Neuronal stem cell (in vitro differentiated cells): ENCODE measurements at regions not wholly inside any gene's neighbourhood (a gene's known extent, or its start where the extent isn't known, plus 50 kb on each side); places are given as distances from the start of the nearest gene placed in this dataset.

ENCODE experiments used
- DNase-seq: peaks from one replicate; pipeline ENCODE4 v3.0.0-alpha.2; 2013; ENCODE audit warnings: low spot score
- H2AFZ ChIP-seq: one replicate; pipeline ENCODE4 v1.6.1; 2013; ENCODE audit warnings: mild to moderate bottlenecking, low read length, inconsistent platforms
- H2AK5ac ChIP-seq: 2 replicates; pipeline ENCODE4 v1.6.1; 2013; ENCODE audit warnings: low read depth, mild to moderate bottlenecking, inconsistent platforms, low read length, moderate library complexity, mixed read lengths
- H2BK120ac ChIP-seq: 2 replicates; pipeline ENCODE4 v1.6.1; 2013; ENCODE audit warnings: low read depth, mild to moderate bottlenecking, inconsistent platforms, low read length, moderate library complexity, mixed read lengths
- H2BK12ac ChIP-seq: one replicate; pipeline ENCODE4 v1.6.1; 2013; ENCODE audit warnings: low read length, inconsistent platforms
- H2BK15ac ChIP-seq: 2 replicates; pipeline ENCODE4 v1.6.1; 2013; ENCODE audit warnings: mild to moderate bottlenecking, low read length, inconsistent platforms, mixed read lengths
- H2BK5ac ChIP-seq: one replicate; pipeline ENCODE4 v1.6.1; 2013; ENCODE audit warnings: inconsistent platforms, mild to moderate bottlenecking, low read length, moderate library complexity
- H3K14ac ChIP-seq: one replicate; pipeline ENCODE4 v1.6.1; 2013; ENCODE audit warnings: low read length, inconsistent platforms
- H3K18ac ChIP-seq: 2 replicates; pipeline ENCODE4 v1.6.1; 2013; ENCODE audit warnings: low read length, inconsistent platforms
- H3K23ac ChIP-seq: 2 replicates; pipeline ENCODE4 v1.6.1; 2013; ENCODE audit warnings: low read depth, mild to moderate bottlenecking, mixed read lengths, low read length, inconsistent platforms; ENCODE audit not compliant: poor library complexity
- H3K27ac ChIP-seq: replicated peaks from 3 replicates; pipeline ENCODE4 v1.5.1; 2013; ENCODE audit warnings: low read length, inconsistent platforms
- H3K27me3 ChIP-seq, 3 experiments: 2 replicates each; pipeline ENCODE4 v1.6.1; 2013; ENCODE audit warnings: low read length in 3 of 3, mild to moderate bottlenecking in 2 of 3, inconsistent platforms in 1 of 3, low read depth in 1 of 3, mixed read lengths in 1 of 3, moderate library complexity in 1 of 3; ENCODE audit not compliant: control insufficient read depth in 3 of 3, insufficient read depth in 3 of 3
- H3K36me3 ChIP-seq, 2 donors: replicated peaks in 1 of 2; 2 replicates each; pipeline ENCODE4 v1.6.1; 2013; ENCODE audit warnings: low read length in 2 of 2; ENCODE audit not compliant: control insufficient read depth in 2 of 2, insufficient read depth in 2 of 2
- H3K4ac ChIP-seq: 2 replicates; pipeline ENCODE4 v1.6.1; 2013; ENCODE audit warnings: inconsistent platforms, mild to moderate bottlenecking, low read length, moderate library complexity
- H3K4me1 ChIP-seq, 2 donors: 1 replicate in 1 of 2; 2 replicates in 1 of 2; pipeline ENCODE4 v1.6.1; 2013; ENCODE audit warnings: low read length in 2 of 2, low read depth in 1 of 2; ENCODE audit not compliant: control insufficient read depth in 2 of 2, insufficient read depth in 1 of 2
- H3K4me2 ChIP-seq: one replicate; pipeline ENCODE4 v1.6.1; 2013; ENCODE audit warnings: mild to moderate bottlenecking, low read length, inconsistent platforms; ENCODE audit not compliant: insufficient read depth, poor library complexity, severe bottlenecking
- H3K4me3 ChIP-seq, 2 donors: 2 replicates each; pipeline ENCODE4 v1.5.1; 2013; ENCODE audit warnings: low read length in 2 of 2, mild to moderate bottlenecking in 2 of 2, inconsistent platforms in 1 of 2, moderate library complexity in 1 of 2
- H3K79me1 ChIP-seq: one replicate; pipeline ENCODE4 v1.6.1; 2013; ENCODE audit warnings: low read depth, mild to moderate bottlenecking, inconsistent platforms, low read length, moderate library complexity
- H3K9ac ChIP-seq: one replicate; pipeline ENCODE4 v1.6.1; 2013; ENCODE audit warnings: mild to moderate bottlenecking, low read depth, low read length, inconsistent platforms; ENCODE audit not compliant: poor library complexity
- H3K9me3 ChIP-seq, 2 donors: replicated peaks in 1 of 2; 2 replicates each; pipeline versions ENCODE3 to v1.6.1; 2013; ENCODE audit warnings: low read length in 2 of 2, mild to moderate bottlenecking in 2 of 2, inconsistent platforms in 1 of 2, low read depth in 1 of 2, mixed read lengths in 1 of 2, moderate library complexity in 1 of 2; ENCODE audit not compliant: control insufficient read depth in 2 of 2, insufficient read depth in 1 of 2
- H4K8ac ChIP-seq: one replicate; pipeline ENCODE4 v1.6.1; 2013; ENCODE audit warnings: low read depth, mild to moderate bottlenecking, inconsistent platforms, low read length, moderate library complexity
- H4K91ac ChIP-seq: one replicate; pipeline ENCODE4 v1.6.1; 2013; ENCODE audit warnings: low read length, low read depth, mild to moderate bottlenecking, inconsistent platforms; ENCODE audit not compliant: poor library complexity
- WGBS, 2 donors: extraction: QIAGEN DNeasy Blood & Tissue Kit; methylation state at CpG; one replicate each; pipeline ENCODE4 v1.1.7; 2013; ENCODE audit warnings: missing lambda C conversion rate in 2 of 2, mixed read lengths in 1 of 2; ENCODE audit not compliant: insufficient read length in 2 of 2, insufficient replicate concordance in 1 of 2; ENCODE audit errors: extremely low coverage in 2 of 2; 5-methylcytosine and 5-hydroxymethylcytosine counted together

DNA sequence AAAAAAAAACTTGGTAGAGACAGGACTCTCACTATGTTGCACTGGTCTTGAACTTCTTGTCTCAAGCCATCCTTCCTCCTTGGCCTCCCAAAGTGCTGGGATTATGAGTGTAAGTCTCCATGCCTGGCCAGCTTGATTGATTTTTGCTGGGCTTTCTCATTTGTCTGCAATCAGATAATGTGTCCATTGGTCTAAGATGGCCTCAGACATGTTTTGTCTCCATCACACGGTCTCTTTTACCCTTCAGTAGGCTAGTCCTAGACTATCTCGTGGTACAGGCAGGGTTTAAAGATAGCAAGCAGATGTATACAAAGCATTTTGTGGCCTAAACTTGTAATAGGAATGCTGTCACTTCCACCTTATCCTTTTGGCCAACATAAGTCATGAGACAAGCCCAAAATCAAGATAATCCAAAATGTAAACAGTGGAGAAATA is 289.1 kb downstream of the TFAP2B start:
- no peak overlapping the region for H2BK120ac ChIP-seq
- DNase-seq: no peak
- no peak overlapping the region for H4K91ac ChIP-seq
- no peak overlapping the region for H2AFZ ChIP-seq
- no peaks in the 10 kb centered on the region for H3K36me3 ChIP-seq
- H3K9ac ChIP-seq: no peak overlapping the region
- no peaks in the 10 kb centered on the region for H3K9me3 ChIP-seq
- no peak overlapping the region for H2BK15ac ChIP-seq
- no peak overlapping the region for H3K23ac ChIP-seq
- no peaks in the 10 kb centered on the region for H3K79me1 ChIP-seq
- no peaks in the 10 kb centered on the region for H3K4me1 ChIP-seq
- no peak overlapping the region for H3K27ac ChIP-seq
- H3K27me3 ChIP-seq: no peaks in the 10 kb centered on the region
- no peak overlapping the region for H3K4ac ChIP-seq
- H3K4me2 ChIP-seq: no peak overlapping the region
- no peak overlapping the region for H2AK5ac ChIP-seq
- no CpG with 5 or more reads among the region's 2 CpGs for WGBS, 2 donors
- H3K14ac ChIP-seq: no peak overlapping the region
- H3K18ac ChIP-seq: no peak overlapping the region
- no peak overlapping the region for H3K4me3 ChIP-seq
- H2BK5ac ChIP-seq: no peak overlapping the region
- H4K8ac ChIP-seq: no peak overlapping the region
- no peak overlapping the region for H2BK12ac ChIP-seq

- no peak overlapping the region for H3K9ac ChIP-seq
- no peak overlapping the region for H3K14ac ChIP-seq
- H4K8ac ChIP-seq: no peak overlapping the region
- no peak overlapping the region for H3K4me3 ChIP-seq
- no peak overlapping the region for H2BK120ac ChIP-seq
- H3K36me3 ChIP-seq: no peaks in the 10 kb centered on the region
- no peaks in the 10 kb centered on the region for H3K9me3 ChIP-seq
- H2AK5ac ChIP-seq: no peak overlapping the region
- H2BK12ac ChIP-seq: no peak overlapping the region
- H2BK5ac ChIP-seq: no peak overlapping the region
- no peaks in the 10 kb centered on the region for H3K27me3 ChIP-seq
- no CpG with 5 or more reads among the region's 4 CpGs for WGBS, 2 donors
- no peaks in the 10 kb centered on the region for H3K79me1 ChIP-seq
- H4K91ac ChIP-seq: no peak overlapping the region
- H3K23ac ChIP-seq: no peak overlapping the region
- H3K27ac ChIP-seq: no peak overlapping the region
- no peak for DNase-seq
- no peak overlapping the region for H2BK15ac ChIP-seq
- H3K4ac ChIP-seq: no peak overlapping the region
- H3K4me2 ChIP-seq: no peak overlapping the region
- H3K18ac ChIP-seq: no peak overlapping the region
- no peak overlapping the region for H2AFZ ChIP-seq
- H3K4me1 ChIP-seq: peaks cover 0 to 1% of the 10 kb centered on the region in 2 donors
These were observed 290.0 kb downstream of the TFAP2B start for GRCh38 chr6:51108563-51109234.

GRCh38 chr6:51112731-51113130 is 294.1 kb downstream of the TFAP2B start:
- H3K27me3 ChIP-seq: no peaks in the 10 kb centered on the region
- no peak overlapping the region for H3K4me3 ChIP-seq
- no peak overlapping the region for H4K8ac ChIP-seq
- no peak overlapping the region for H3K4me2 ChIP-seq
- H3K14ac ChIP-seq: no peak overlapping the region
- no peak overlapping the region for H2AFZ ChIP-seq
- H2BK120ac ChIP-seq: no peak overlapping the region
- no peak overlapping the region for H2BK15ac ChIP-seq
- no peak overlapping the region for H3K4ac ChIP-seq
- no peaks in the 10 kb centered on the region for H3K36me3 ChIP-seq
- no peak overlapping the region for H2AK5ac ChIP-seq
- H2BK12ac ChIP-seq: no peak overlapping the region
- no peak overlapping the region for H4K91ac ChIP-seq
- no peak overlapping the region for H3K27ac ChIP-seq
- WGBS, 2 donors: no CpG with 5 or more reads among the region's 5 CpGs
- H3K9me3 ChIP-seq: no peaks in the 10 kb centered on the region
- no peaks in the 10 kb centered on the region for H3K79me1 ChIP-seq
- no peak overlapping the region for H2BK5ac ChIP-seq
- DNase-seq: no peak
- H3K18ac ChIP-seq: no peak overlapping the region
- H3K9ac ChIP-seq: no peak overlapping the region
- no peak overlapping the region for H3K23ac ChIP-seq
- peaks cover 0 to 1% of the 10 kb centered on the region in 2 donors for H3K4me1 ChIP-seq

DNA sequence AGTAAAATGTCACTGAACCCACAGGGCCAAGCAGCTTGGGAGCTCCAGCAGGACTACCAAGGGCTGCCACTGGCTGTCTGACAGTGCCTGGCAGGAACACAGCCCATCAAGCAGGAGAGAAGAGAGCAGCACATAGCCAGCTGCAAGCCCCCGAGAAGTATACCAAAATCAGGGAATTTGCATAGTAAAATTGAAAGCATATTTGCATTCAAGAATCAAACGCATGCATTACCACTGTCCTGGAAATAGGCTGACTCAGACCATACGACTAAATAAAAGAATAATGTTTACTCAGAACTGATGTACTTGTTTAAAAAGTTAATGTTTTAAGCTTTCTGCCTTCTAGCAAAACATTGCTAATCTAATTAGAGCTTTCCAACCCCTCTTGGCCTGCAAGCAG is 298.1 kb downstream of the TFAP2B start:
- no peak overlapping the region for H4K8ac ChIP-seq
- peaks cover 0 to 1% of the 10 kb centered on the region in 2 donors for H3K4me1 ChIP-seq
- H3K18ac ChIP-seq: no peak overlapping the region
- no peak overlapping the region for H3K9ac ChIP-seq
- no CpG with 5 or more reads among the region's 3 CpGs for WGBS, 2 donors
- no peaks in the 10 kb centered on the region for H3K27me3 ChIP-seq
- H3K9me3 ChIP-seq: no peaks in the 10 kb centered on the region
- H3K27ac ChIP-seq: no peak overlapping the region
- H3K4ac ChIP-seq: no peak overlapping the region
- no peak overlapping the region for H3K4me3 ChIP-seq
- no peak overlapping the region for H2BK5ac ChIP-seq
- no peak overlapping the region for H3K14ac ChIP-seq
- no peak overlapping the region for H3K4me2 ChIP-seq
- H2AFZ ChIP-seq: no peak overlapping the region
- no peaks in the 10 kb centered on the region for H3K36me3 ChIP-seq
- H2BK12ac ChIP-seq: no peak overlapping the region
- H3K79me1 ChIP-seq: no peaks in the 10 kb centered on the region
- no peak overlapping the region for H4K91ac ChIP-seq
- no peak overlapping the region for H2AK5ac ChIP-seq
- H2BK120ac ChIP-seq: no peak overlapping the region
- no peak overlapping the region for H3K23ac ChIP-seq
- DNase-seq: no peak
- H2BK15ac ChIP-seq: no peak overlapping the region
